ENCODE measurements at regions not wholly inside any gene's neighbourhood (a gene's known extent, or its start where the extent isn't known, plus 50 kb on each side); places are given as distances from the start of the nearest gene placed in this dataset.

- Mint-ChIP-seq H3K36me3 (ENCODE audit: insufficient read depth) (peaks cover 15% of the 10 kb centered on the region), H3K9me3 (ENCODE audit: low read depth) (peaks cover 12% of the 10 kb centered on the region), H3K4me1 (ENCODE audit: low read depth) (no peaks in the 10 kb centered on the region), H3K4me3 (ENCODE audit: low read depth) (no peak overlapping the region), H3K27ac (peak overlapping the region; percentile 52), H3K27me3 (no peaks in the 10 kb centered on the region)
- DNase-seq (ENCODE audit: low spot score, unreplicated experiment), result no peak
- TF ChIP-seq CTCF (IDR thresholded peaks at IDR 0.05; ENCODE audit: unreplicated experiment), result no peak
These were observed 68.0 kb downstream of the RGS12 start for GRCh38 chr4:3360777-3361176.

GRCh38 chr4:3361406-3361805, 68.6 kb downstream of the RGS12 start:
- peaks cover 15% of the 10 kb centered on the region for H3K36me3 Mint-ChIP-seq (ENCODE audit: insufficient read depth)
- peaks cover 12% of the 10 kb centered on the region for H3K9me3 Mint-ChIP-seq (ENCODE audit: low read depth)
- H3K27ac Mint-ChIP-seq, result peak overlapping the region; percentile 52
- no peak for TF ChIP-seq CTCF (IDR thresholded peaks at IDR 0.05; ENCODE audit: unreplicated experiment)
- H3K27me3 Mint-ChIP-seq, result no peaks in the 10 kb centered on the region
- no peaks in the 10 kb centered on the region for H3K4me1 Mint-ChIP-seq (ENCODE audit: low read depth)
- DNase-seq (ENCODE audit: low spot score, unreplicated experiment), result no peak
- H3K4me3 Mint-ChIP-seq (ENCODE audit: low read depth), result no peak overlapping the region

GRCh38 chr4:3361896-3362295, 69.1 kb downstream of the RGS12 start:
- peaks cover 10% of the 10 kb centered on the region for H3K36me3 Mint-ChIP-seq (ENCODE audit: insufficient read depth)
- peaks cover 12% of the 10 kb centered on the region for H3K9me3 Mint-ChIP-seq (ENCODE audit: low read depth)
- H3K4me3 Mint-ChIP-seq (ENCODE audit: low read depth), result no peak overlapping the region
- H3K4me1 Mint-ChIP-seq (ENCODE audit: low read depth), result no peaks in the 10 kb centered on the region
- no peak for DNase-seq (ENCODE audit: low spot score, unreplicated experiment)
- H3K27me3 Mint-ChIP-seq, result no peaks in the 10 kb centered on the region
- peak overlapping the region; percentile 82 for H3K27ac Mint-ChIP-seq
- TF ChIP-seq CTCF (IDR thresholded peaks at IDR 0.05; ENCODE audit: unreplicated experiment), result no peak

GRCh38 chr4:3362431-3363287, 69.8 kb downstream of the RGS12 start:
- no peaks in the 10 kb centered on the region for H3K27me3 Mint-ChIP-seq
- peaks cover 3% of the 10 kb centered on the region for H3K36me3 Mint-ChIP-seq (ENCODE audit: insufficient read depth)
- H3K4me1 Mint-ChIP-seq (ENCODE audit: low read depth), result peaks cover 2% of the 10 kb centered on the region
- no peak for TF ChIP-seq CTCF (IDR thresholded peaks at IDR 0.05; ENCODE audit: unreplicated experiment)
- no peak overlapping the region for H3K4me3 Mint-ChIP-seq (ENCODE audit: low read depth)
- peak overlapping the region; percentile 82 for H3K27ac Mint-ChIP-seq
- no peak for DNase-seq (ENCODE audit: low spot score, unreplicated experiment)
- peaks cover 4% of the 10 kb centered on the region for H3K9me3 Mint-ChIP-seq (ENCODE audit: low read depth)

- no peaks in the 10 kb centered on the region for H3K27me3 Mint-ChIP-seq
- no peak for DNase-seq (ENCODE audit: low spot score, unreplicated experiment)
- no peak overlapping the region for H3K27ac Mint-ChIP-seq
- peaks cover 2% of the 10 kb centered on the region for H3K4me1 Mint-ChIP-seq (ENCODE audit: low read depth)
- TF ChIP-seq CTCF (IDR thresholded peaks at IDR 0.05; ENCODE audit: unreplicated experiment), result no peak
- no peaks in the 10 kb centered on the region for H3K36me3 Mint-ChIP-seq (ENCODE audit: insufficient read depth)
- no peaks in the 10 kb centered on the region for H3K9me3 Mint-ChIP-seq (ENCODE audit: low read depth)
- H3K4me3 Mint-ChIP-seq (ENCODE audit: low read depth), result no peak overlapping the region
These were observed 70.8 kb downstream of the RGS12 start for GRCh38 chr4:3363411-3364141.
